ENCODE measurements at regions not wholly inside any gene's neighbourhood (a gene's known extent, or its start where the extent isn't known, plus 50 kb on each side); places are given as distances from the start of the nearest gene placed in this dataset.

DNA sequence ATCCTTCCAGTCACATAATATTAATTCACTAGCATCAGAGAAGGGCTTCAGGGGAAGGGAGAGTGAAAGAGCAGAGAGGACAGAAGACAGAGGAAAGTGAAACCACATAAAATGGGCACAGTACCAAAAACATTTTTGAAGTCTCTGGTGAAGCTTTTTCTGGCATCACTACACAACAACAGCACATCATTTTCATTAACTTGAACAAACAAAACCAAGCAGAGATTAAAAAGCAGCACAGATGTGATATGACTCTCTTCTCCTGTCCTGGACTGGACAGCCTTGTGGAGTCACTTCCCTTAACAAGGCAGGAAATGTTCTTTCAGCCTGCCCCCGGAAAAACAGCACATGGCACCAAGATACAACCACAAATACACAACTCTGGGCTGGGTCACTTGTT, 112.0 kb downstream of the TSPAN8 start:
- no peak for TF ChIP-seq Cebpa-rat (IDR thresholded peaks at IDR 0.05)
- Histone ChIP-seq H3K4me1 (peaks cover 8 to 15% (median 11%) of the 10 kb centered on the region in 10 experiments; a peak in 19 of 20 replicates), H3K27ac (no peak overlapping the region), H3K9me3 (replicated peaks in 1 of 11) (no peaks in the 10 kb centered on the region), H4K20me1 (no peaks in the 10 kb centered on the region), H3K4me2 (peak overlapping the region; percentile 29 to 66 (median 52)), H3K36me3 (no peaks in the 10 kb centered on the region), H3K27me3 (no peaks in the 10 kb centered on the region), H3K9ac (no peak overlapping the region), H3K4me3 (no peak overlapping the region)

DNA sequence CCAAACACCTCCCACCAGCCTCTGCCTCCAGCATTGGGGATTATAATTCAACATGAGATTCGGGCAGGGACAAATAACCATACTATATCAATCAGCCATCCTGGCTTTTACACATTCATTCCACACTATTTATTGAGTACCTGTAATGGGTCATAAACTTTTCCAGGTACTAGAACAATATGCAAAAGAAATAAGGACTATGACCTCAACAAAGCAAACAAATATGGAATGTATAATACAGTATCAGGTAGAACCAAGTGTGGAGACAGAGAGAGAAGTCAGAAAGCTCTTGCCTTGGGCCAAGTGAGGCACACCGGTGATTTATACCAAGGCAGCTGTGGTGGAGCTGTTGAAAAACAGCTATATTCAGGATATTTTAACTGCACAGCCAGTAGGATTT, 116.3 kb downstream of the TSPAN8 start:
- no peaks in the 10 kb centered on the region for H3K9me3 ChIP-seq (replicated peaks in 1 of 11)
- H3K4me2 ChIP-seq = no peak overlapping the region
- H3K27me3 ChIP-seq = no peaks in the 10 kb centered on the region
- H3K4me1 ChIP-seq = peaks cover 8 to 14% (median 11%) of the 10 kb centered on the region in 10 experiments; a peak in 19 of 20 replicates
- no peaks in the 10 kb centered on the region for H3K36me3 ChIP-seq
- H3K27ac ChIP-seq = no peak overlapping the region
- H4K20me1 ChIP-seq = no peaks in the 10 kb centered on the region
- H3K4me3 ChIP-seq = no peak overlapping the region
- no peak overlapping the region for H3K9ac ChIP-seq
- TF ChIP-seq Cebpa-rat (IDR thresholded peaks at IDR 0.05) = no peak

DNA sequence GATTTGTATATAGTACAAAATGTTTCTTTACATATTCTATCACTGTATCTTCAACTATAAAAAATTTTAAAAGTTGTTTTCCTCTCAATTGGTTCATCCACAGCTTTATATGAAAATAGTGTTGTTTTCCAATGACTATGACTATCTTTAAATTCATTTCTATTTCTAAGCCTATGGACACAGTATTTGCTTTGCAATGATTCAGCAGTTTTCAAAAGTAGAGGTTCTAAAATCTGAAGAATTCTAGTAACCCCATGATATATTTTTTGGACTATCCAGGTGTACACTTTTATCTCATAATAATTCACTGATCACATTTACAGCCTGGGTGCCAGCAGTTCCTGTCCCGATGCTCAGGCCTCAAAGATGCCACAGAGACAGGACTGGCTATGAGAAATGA, 118.4 kb upstream of the PTPRR start:
- no peaks in the 10 kb centered on the region for H3K27me3 ChIP-seq
- TF ChIP-seq Cebpa-rat (IDR thresholded peaks at IDR 0.05) = no peak
- H4K20me1 ChIP-seq = no peaks in the 10 kb centered on the region
- H3K9me3 ChIP-seq (replicated peaks in 1 of 11) = no peaks in the 10 kb centered on the region
- H3K36me3 ChIP-seq = no peaks in the 10 kb centered on the region
- H3K9ac ChIP-seq = no peak overlapping the region
- H3K4me3 ChIP-seq = no peak overlapping the region
- H3K4me2 ChIP-seq = no peak overlapping the region
- no peaks in the 10 kb centered on the region for H3K4me1 ChIP-seq
- H3K27ac ChIP-seq = no peak overlapping the region

DNA sequence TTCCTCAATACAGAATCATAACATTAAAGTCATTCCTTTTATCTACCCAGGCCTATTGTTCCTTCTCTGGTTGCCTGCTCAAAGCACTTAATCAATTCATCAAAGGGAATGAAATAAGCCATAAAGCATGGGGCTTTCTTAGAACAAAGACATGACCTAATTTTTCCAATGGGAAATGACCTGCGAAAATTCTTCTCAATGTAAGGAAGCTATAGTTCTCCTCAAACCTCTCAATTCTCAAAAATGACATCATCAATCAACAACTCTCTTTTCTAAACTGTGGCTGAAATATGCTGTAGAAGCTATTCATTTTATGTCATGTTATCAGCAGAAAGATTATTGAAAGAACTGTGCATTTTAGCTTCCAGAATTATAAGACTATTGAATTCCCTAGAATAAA, 116.0 kb upstream of the PTPRR start:
- no peaks in the 10 kb centered on the region for H3K9me3 ChIP-seq (replicated peaks in 1 of 11)
- H3K27me3 ChIP-seq = no peaks in the 10 kb centered on the region
- no peak overlapping the region for H3K4me3 ChIP-seq
- no peak overlapping the region for H3K27ac ChIP-seq
- no peaks in the 10 kb centered on the region for H3K36me3 ChIP-seq
- TF ChIP-seq Cebpa-rat (IDR thresholded peaks at IDR 0.05) = no peak
- H3K4me1 ChIP-seq = no peaks in the 10 kb centered on the region
- H3K4me2 ChIP-seq = no peak overlapping the region
- H3K9ac ChIP-seq = no peak overlapping the region
- H4K20me1 ChIP-seq = no peaks in the 10 kb centered on the region

DNA sequence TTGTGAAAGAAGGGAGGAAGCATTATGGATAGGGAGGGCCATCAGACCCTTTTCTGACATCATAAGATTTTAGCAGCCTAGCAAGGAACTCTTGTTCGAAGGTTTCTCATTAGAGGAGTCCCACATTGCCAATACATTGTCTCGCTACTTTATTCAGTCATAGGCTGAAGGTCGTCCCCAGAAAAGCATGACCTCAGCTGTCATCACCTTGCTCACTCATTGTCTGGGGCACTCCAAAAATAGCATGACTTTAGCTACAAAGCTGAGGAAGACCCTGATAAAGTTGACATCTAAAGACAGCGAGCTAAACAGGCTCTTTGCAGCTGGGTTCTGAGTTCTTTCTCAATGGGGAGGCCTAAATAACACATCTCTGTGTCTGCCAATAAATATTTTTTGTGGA, 112.4 kb upstream of the PTPRR start:
- no peak for TF ChIP-seq Cebpa-rat (IDR thresholded peaks at IDR 0.05)

DNA sequence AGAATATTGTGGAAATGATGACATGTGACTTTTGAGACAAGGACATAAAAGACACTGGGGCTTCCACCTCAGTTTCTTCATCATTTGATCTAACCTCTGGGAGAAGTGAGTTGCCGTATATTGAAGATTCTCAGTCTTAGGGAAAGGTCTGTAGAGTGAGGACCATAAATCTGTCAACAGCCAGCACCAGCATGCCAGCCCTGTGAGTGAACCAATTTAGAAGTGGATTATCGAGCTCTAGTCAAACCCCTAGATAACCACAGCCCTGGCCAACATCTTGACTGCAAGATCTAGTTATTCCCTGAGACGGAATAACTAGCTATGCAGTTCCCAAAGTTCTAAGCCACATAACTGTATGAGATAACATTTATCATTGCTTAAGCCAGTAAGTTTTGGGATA, 108.8 kb upstream of the PTPRR start:
- Histone ChIP-seq H3K9me3 (replicated peaks in 1 of 11) (no peaks in the 10 kb centered on the region), H3K4me1 (peaks cover 0 to 13% (median 0%) of the 10 kb centered on the region in 10 experiments; a peak in 6 of 20 replicates), H3K9ac (no peak overlapping the region), H3K27ac (no peak overlapping the region), H4K20me1 (no peaks in the 10 kb centered on the region), H3K4me3 (no peak overlapping the region), H3K4me2 (no peak overlapping the region), H3K36me3 (no peaks in the 10 kb centered on the region), H3K27me3 (no peaks in the 10 kb centered on the region)
- TF ChIP-seq Cebpa-rat (IDR thresholded peaks at IDR 0.05) = no peak

More for the DNA sequence above, 112.4 kb upstream of the PTPRR start:
- Histone ChIP-seq H3K27me3 (no peaks in the 10 kb centered on the region), H3K4me3 (no peak overlapping the region), H3K4me1 (peaks cover 0 to 13% (median 0%) of the 10 kb centered on the region in 10 experiments; a peak in 6 of 20 replicates), H3K36me3 (no peaks in the 10 kb centered on the region), H3K27ac (no peak overlapping the region), H4K20me1 (no peaks in the 10 kb centered on the region), H3K9me3 (replicated peaks in 1 of 11) (no peaks in the 10 kb centered on the region), H3K9ac (no peak overlapping the region), H3K4me2 (no peak overlapping the region)

DNA sequence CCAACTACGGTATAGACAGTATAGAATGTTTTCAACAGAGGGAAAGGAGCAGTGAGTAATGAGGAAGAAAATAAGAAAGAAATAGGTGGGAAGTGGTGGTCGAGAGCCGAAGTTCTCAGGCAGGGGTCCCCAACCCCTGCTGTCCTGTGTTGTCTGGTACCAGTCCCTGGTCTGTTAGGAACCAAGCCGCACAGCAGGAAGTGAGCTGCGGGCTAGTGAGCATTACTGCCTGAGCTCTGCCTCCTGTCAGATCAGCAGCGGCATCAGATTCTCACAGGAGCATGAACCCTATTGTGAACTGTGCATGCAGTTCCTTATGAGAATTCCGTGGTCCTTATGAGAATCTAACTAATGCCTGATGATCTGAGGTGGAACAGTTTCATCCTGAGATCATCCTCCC, 107.3 kb upstream of the PTPRR start:
- H3K4me3 ChIP-seq = no peak overlapping the region
- H3K27ac ChIP-seq = no peak overlapping the region
- H3K9me3 ChIP-seq (replicated peaks in 1 of 11) = no peaks in the 10 kb centered on the region
- no peak overlapping the region for H3K4me2 ChIP-seq
- H4K20me1 ChIP-seq = no peaks in the 10 kb centered on the region
- no peaks in the 10 kb centered on the region for H3K36me3 ChIP-seq
- TF ChIP-seq Cebpa-rat (IDR thresholded peaks at IDR 0.05) = no peak
- H3K27me3 ChIP-seq = no peaks in the 10 kb centered on the region
- H3K4me1 ChIP-seq = peaks cover 0 to 13% (median 0%) of the 10 kb centered on the region in 10 experiments; a peak in 6 of 20 replicates
- no peak overlapping the region for H3K9ac ChIP-seq

DNA sequence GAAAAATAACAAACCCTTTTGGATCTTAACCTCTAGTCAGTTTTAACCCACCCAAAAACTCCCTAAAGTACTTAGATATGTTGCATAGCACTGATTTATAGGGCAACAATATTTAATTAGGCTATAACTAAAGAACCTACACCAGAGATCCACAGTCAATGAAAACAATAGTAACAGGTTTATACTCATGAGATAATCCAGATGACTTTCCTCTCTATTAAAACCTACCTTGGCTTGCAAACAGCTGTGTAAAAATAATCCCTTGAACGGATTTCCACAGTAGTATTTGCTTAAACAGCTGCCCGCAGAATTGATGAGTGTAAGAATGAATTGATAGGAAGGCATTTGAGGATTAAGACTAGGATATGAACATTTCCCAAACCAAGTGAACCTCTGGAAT, 104.3 kb upstream of the PTPRR start:
- no peak for TF ChIP-seq Cebpa-rat (IDR thresholded peaks at IDR 0.05)
- no peaks in the 10 kb centered on the region for H3K4me1 ChIP-seq
- H4K20me1 ChIP-seq = no peaks in the 10 kb centered on the region
- no peak overlapping the region for H3K4me3 ChIP-seq
- H3K36me3 ChIP-seq = no peaks in the 10 kb centered on the region
- no peaks in the 10 kb centered on the region for H3K9me3 ChIP-seq (replicated peaks in 1 of 11)
- H3K9ac ChIP-seq = no peak overlapping the region
- no peak overlapping the region for H3K4me2 ChIP-seq
- H3K27ac ChIP-seq = no peak overlapping the region
- no peaks in the 10 kb centered on the region for H3K27me3 ChIP-seq

DNA sequence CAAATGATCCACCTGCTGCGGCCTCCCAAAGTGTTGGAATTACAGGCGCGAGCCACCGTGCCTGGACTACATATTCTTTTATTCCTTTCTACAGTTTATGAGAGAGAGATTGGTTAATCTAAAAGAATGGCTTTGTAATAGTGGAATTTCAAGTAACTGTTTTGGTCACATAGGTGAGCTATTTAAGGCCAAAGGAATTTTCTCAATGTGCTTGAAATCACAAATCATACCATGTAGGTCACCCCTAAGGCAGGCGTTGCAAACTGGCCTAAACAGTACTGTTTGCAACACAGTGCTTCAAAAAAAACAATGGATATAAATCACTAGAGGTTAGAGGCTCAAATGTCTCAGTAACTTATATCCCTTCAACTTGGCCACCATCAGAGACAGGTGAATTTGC, 103.7 kb upstream of the PTPRR start:
- H3K27ac ChIP-seq = no peak overlapping the region
- no peaks in the 10 kb centered on the region for H3K36me3 ChIP-seq
- no peak for TF ChIP-seq Cebpa-rat (IDR thresholded peaks at IDR 0.05)
- H3K27me3 ChIP-seq = no peaks in the 10 kb centered on the region
- H3K4me1 ChIP-seq = no peaks in the 10 kb centered on the region
- no peak overlapping the region for H3K4me3 ChIP-seq
- no peak overlapping the region for H3K4me2 ChIP-seq
- peaks cover 0 to 5% (median 0%) of the 10 kb centered on the region in 11 experiments; a peak in 1 of 22 replicates for H3K9me3 ChIP-seq (replicated peaks in 1 of 11)
- no peak overlapping the region for H3K9ac ChIP-seq
- H4K20me1 ChIP-seq = no peaks in the 10 kb centered on the region

DNA sequence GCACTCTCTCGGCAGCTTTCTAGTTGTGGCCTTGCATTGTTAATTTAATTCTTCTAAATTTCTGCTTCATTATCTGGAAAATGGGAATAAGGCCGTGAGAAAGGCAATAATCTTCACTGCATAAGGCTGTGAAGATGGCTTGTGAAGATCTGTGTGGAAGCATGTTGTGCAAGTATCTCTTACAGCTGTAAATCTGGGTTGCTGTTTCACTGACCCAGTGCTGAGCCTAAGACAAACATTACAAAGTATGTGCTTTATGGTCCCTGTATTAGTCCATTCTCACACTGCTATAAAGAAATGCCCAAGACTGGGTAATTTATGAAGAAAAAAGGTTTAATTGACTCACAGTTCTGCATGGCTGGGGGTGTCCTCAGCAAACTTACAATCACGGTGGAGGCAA, 101.0 kb upstream of the PTPRR start:
- H3K4me2 ChIP-seq = no peak overlapping the region
- no peak for TF ChIP-seq Cebpa-rat (IDR thresholded peaks at IDR 0.05)
- no peaks in the 10 kb centered on the region for H3K36me3 ChIP-seq
- H3K4me1 ChIP-seq = peaks cover 0 to 14% (median 11%) of the 10 kb centered on the region in 10 experiments; a peak in 13 of 20 replicates
- no peaks in the 10 kb centered on the region for H4K20me1 ChIP-seq
- no peak overlapping the region for H3K27ac ChIP-seq
- H3K9me3 ChIP-seq (replicated peaks in 1 of 11) = peaks cover 0 to 7% (median 4%) of the 10 kb centered on the region in 11 experiments; a peak in 3 of 22 replicates
- no peaks in the 10 kb centered on the region for H3K27me3 ChIP-seq
- H3K9ac ChIP-seq = no peak overlapping the region
- H3K4me3 ChIP-seq = no peak overlapping the region
